ENCODE measurements at regions not wholly inside any gene's neighbourhood (a gene's known extent, or its start where the extent isn't known, plus 50 kb on each side); places are given as distances from the start of the nearest gene placed in this dataset.
A peak's percentile ranks its signal among the peaks of the same experiment; 100 is the strongest.

DNA sequence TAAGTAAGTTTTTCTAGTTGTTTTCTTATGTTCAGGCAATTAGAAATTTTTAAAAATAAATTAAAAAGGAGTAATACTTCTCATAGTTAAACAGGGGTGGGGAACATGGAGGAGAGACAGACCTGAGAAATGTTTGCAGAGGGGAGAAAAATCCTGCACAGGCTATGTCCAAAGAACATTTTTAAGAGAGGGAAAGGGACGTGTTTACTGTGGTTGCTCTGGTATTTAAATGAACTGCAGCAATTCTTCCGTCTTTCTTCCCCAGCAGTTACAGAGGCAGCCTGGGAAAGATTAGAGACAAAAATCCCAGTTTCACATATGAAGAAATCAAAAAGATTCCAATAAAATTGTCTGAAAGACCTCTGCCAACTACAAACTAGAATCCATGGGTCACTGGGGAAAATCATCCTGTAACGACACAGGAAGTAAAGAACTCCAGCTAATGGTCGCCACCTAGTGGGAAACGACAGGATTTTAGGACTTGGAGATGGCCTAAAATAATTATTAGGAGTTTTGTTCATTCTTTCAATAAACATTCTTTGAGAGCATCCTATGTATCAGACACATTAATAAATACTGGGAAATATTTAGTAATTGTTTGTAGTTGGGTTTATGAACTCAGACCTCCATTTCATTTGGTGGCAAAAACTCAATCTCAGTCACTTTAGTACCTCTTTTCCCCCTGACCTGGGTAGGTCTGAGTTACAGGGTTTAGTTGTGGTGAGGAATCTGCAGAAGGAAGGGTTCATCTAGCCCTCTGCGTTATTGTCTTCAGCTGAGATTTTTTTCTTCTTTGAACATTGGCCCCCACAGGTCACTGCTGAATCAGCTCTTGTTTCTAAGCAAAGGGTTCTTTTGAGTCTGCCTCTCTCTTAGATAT, 69.9 kb upstream of the GOLIM4 start (continued):
- TF ChIP-seq RBM22 (optimal IDR thresholded peaks at IDR 0.05; ENCODE audit: low read length): no peak
- TF ChIP-seq NCOA5 (CRISPR knock-in tag; IDR thresholded peaks at IDR 0.05): no peak
- TF ChIP-seq, protein P1, sequence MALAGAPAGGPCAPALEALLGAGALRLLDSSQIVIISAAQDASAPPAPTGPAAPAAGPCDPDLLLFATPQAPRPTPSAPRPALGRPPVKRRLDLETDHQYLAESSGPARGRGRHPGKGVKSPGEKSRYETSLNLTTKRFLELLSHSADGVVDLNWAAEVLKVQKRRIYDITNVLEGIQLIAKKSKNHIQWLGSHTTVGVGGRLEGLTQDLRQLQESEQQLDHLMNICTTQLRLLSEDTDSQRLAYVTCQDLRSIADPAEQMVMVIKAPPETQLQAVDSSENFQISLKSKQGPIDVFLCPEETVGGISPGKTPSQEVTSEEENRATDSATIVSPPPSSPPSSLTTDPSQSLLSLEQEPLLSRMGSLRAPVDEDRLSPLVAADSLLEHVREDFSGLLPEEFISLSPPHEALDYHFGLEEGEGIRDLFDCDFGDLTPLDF (CRISPR knock-in tag; IDR thresholded peaks at IDR 0.05): no peak
- no peak for TF ChIP-seq SMYD3 (CRISPR knock-in tag; IDR thresholded peaks at IDR 0.05)
- TF ChIP-seq, protein P2, sequence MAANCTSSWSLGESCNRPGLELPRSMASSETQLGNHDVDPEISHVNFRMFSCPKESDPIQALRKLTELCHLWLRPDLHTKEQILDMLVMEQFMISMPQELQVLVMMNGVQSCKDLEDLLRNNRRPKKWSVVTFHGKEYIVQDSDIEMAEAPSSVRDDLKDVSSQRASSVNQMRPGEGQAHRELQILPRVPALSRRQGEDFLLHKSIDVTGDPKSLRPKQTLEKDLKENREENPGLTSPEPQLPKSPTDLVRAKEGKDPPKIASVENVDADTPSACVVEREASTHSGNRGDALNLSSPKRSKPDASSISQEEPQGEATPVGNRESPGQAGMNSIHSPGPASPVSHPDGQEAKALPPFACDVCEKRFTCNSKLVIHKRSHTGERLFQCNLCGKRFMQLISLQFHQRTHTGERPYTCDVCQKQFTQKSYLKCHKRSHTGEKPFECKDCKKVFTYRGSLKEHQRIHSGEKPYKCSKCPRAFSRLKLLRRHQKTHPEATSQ (CRISPR knock-in tag; IDR thresholded peaks at IDR 0.05; ENCODE audit: borderline replicate concordance): 0 out of 2 replicates have a peak, but pooled peaks have one; percentile 27
- peak; percentile 51 for TF ChIP-seq KAT8 (CRISPR knock-in tag; IDR thresholded peaks at IDR 0.05)
- TF ChIP-seq ZNF430 (CRISPR knock-in tag; IDR thresholded peaks at IDR 0.05): no peak
- peak; percentile 92 for TF ChIP-seq SMC3 (IDR thresholded peaks at IDR 0.05; ENCODE audit: low read length)
- TF ChIP-seq SP2 (CRISPR knock-in tag; IDR thresholded peaks at IDR 0.05): no peak
- no peak for TF ChIP-seq ZNF792 (CRISPR knock-in tag; IDR thresholded peaks at IDR 0.05)
- TF ChIP-seq HOXA9 (CRISPR knock-in tag; IDR thresholded peaks at IDR 0.05; ENCODE audit: borderline replicate concordance): no peak
- TF ChIP-seq ELF4 (CRISPR knock-in tag; IDR thresholded peaks at IDR 0.05; ENCODE audit: borderline replicate concordance): no peak
- 0 out of 2 replicates have a peak, but pooled peaks have one; percentile 36 for TF ChIP-seq RXRB (CRISPR knock-in tag; IDR thresholded peaks at IDR 0.05; ENCODE audit: borderline replicate concordance)
- TF ChIP-seq ZFP36L1 (CRISPR knock-in tag; IDR thresholded peaks at IDR 0.05): no peak
- TF ChIP-seq ZNF292 (CRISPR knock-in tag; IDR thresholded peaks at IDR 0.05; ENCODE audit: borderline replicate concordance, low read depth): no peak
- TF ChIP-seq, protein P3, sequence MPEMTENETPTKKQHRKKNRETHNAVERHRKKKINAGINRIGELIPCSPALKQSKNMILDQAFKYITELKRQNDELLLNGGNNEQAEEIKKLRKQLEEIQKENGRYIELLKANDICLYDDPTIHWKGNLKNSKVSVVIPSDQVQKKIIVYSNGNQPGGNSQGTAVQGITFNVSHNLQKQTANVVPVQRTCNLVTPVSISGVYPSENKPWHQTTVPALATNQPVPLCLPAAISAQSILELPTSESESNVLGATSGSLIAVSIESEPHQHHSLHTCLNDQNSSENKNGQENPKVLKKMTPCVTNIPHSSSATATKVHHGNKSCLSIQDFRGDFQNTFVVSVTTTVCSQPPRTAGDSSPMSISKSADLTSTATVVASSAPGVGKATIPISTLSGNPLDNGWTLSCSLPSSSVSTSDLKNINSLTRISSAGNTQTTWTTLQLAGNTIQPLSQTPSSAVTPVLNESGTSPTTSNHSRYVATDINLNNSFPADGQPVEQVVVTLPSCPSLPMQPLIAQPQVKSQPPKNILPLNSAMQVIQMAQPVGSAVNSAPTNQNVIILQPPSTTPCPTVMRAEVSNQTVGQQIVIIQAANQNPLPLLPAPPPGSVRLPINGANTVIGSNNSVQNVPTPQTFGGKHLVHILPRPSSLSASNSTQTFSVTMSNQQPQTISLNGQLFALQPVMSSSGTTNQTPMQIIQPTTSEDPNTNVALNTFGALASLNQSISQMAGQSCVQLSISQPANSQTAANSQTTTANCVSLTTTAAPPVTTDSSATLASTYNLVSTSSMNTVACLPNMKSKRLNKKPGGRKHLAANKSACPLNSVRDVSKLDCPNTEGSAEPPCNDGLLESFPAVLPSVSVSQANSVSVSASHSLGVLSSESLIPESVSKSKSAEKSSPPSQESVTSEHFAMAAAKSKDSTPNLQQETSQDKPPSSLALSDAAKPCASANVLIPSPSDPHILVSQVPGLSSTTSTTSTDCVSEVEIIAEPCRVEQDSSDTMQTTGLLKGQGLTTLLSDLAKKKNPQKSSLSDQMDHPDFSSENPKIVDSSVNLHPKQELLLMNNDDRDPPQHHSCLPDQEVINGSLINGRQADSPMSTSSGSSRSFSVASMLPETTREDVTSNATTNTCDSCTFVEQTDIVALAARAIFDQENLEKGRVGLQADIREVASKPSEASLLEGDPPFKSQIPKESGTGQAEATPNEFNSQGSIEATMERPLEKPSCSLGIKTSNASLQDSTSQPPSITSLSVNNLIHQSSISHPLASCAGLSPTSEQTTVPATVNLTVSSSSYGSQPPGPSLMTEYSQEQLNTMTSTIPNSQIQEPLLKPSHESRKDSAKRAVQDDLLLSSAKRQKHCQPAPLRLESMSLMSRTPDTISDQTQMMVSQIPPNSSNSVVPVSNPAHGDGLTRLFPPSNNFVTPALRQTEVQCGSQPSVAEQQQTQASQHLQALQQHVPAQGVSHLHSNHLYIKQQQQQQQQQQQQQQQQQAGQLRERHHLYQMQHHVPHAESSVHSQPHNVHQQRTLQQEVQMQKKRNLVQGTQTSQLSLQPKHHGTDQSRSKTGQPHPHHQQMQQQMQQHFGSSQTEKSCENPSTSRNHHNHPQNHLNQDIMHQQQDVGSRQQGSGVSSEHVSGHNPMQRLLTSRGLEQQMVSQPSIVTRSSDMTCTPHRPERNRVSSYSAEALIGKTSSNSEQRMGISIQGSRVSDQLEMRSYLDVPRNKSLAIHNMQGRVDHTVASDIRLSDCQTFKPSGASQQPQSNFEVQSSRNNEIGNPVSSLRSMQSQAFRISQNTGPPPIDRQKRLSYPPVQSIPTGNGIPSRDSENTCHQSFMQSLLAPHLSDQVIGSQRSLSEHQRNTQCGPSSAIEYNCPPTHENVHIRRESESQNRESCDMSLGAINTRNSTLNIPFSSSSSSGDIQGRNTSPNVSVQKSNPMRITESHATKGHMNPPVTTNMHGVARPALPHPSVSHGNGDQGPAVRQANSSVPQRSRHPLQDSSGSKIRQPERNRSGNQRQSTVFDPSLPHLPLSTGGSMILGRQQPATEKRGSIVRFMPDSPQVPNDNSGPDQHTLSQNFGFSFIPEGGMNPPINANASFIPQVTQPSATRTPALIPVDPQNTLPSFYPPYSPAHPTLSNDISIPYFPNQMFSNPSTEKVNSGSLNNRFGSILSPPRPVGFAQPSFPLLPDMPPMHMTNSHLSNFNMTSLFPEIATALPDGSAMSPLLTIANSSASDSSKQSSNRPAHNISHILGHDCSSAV (CRISPR knock-in tag; IDR thresholded peaks at IDR 0.05; ENCODE audit: borderline replicate concordance): no peak
- no peak for TF ChIP-seq ZBTB42 (CRISPR knock-in tag; IDR thresholded peaks at IDR 0.05)
- no peak for TF ChIP-seq ZNF124 (CRISPR knock-in tag; IDR thresholded peaks at IDR 0.05)
- no peak for TF ChIP-seq AGO1 (IDR thresholded peaks at IDR 0.05; ENCODE audit: low read depth, low read length, poor library complexity, severe bottlenecking)
